GM18868 (cell line): ENCODE measurements at regions not wholly inside any gene's neighbourhood (a gene's known extent, or its start where the extent isn't known, plus 50 kb on each side); places are given as distances from the start of the nearest gene placed in this dataset.

ENCODE experiments used
- ATAC-seq: cut with Tn5 transposase; IDR thresholded peaks from one replicate; pipeline ENCODE4 v1.9.1; 2021; ENCODE audit warnings: mild to moderate bottlenecking, moderate library complexity; ENCODE audit not compliant: unreplicated experiment

DNA sequence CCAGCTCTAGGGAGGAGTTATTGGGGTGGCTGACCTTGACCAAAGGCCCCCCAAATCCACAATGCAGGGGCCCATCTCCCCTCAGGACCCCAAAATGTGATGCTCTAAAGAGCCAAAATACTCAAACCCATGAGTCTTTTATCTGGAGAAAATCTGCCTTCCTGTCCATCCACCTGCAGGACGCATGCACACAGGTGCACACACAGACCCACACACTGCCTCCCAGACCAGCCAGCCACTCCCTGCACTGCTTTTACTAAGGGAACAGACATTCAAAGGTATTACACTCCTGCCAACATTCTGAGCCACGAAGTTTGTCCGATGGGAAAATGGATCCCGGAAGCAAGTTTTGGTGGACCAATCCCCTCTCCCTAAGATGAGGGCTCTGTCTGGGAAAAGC lies 76.1 kb upstream of the CDH5 start:
- ATAC-seq: no peak

DNA sequence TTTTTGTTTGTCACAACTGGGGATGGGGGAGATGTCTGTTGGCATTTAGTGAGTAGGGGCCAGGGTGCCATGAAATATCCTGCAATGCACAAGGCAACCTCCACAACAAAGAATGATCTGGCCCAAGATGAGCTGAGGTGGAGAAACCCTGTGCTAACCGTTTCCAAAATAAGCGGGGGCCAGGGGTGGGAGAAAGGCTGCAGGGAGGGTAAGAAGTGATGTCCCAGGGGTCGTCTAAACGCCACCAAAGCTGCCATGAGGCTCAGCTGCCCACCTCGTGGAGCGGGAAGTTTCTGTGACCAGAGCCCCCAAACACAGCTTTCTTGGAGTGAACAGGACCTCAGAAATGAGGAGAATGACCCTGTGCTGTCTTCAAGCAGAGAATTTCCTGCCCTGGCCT lies 76.5 kb upstream of the CDH5 start:
- no peak for ATAC-seq

DNA sequence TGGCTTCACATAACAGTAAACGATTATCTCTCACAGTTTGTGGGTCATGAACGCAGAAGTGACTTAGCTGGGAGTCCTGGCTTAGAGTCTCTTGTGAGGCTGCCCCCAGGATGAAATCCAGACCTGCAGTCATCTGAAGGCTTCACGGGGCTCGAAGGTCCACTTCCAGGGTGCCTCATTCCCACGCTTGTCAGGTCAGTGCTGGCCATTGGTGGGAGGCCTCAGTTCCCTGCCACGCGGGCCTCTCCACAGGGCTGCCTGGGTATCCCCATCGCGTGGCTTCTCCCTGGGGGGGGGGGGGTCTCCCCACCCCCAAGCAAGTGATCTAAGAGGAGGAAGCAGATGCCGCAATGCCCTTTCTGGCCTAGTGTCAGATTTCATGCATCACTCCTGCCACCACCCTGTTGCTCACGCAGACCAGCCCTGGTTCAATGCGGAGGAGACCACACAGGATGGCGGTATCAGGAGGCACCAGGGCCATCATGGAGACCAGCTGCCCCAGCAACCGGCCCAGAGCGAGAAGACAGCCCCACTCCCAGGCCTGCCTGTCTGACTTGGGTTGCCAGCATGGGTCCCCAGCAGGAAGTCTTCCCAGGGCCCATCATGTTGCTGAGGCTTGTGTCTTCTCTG lies 77.3 kb upstream of the CDH5 start:
- ATAC-seq: no peak

DNA sequence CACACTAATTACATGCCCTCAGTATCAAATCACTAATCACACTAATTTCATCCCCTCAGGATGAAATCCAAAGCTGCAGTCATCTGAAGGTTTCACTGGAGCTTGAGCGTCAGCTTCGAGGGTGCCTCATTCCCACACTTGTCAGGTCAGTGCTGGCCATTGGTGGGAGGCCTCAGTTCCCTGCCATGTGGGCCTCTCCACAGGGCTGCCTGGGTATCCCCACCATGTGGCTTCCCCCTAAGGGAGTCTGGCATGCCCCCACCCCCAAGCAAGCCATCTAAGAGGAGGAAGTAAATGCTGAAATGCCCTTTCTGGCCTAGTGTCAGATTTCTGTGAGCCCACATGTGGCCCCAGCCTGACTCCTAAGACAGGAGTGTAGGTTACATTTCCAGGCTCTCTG lies 78.6 kb upstream of the CDH5 start:
- ATAC-seq: no peak

DNA sequence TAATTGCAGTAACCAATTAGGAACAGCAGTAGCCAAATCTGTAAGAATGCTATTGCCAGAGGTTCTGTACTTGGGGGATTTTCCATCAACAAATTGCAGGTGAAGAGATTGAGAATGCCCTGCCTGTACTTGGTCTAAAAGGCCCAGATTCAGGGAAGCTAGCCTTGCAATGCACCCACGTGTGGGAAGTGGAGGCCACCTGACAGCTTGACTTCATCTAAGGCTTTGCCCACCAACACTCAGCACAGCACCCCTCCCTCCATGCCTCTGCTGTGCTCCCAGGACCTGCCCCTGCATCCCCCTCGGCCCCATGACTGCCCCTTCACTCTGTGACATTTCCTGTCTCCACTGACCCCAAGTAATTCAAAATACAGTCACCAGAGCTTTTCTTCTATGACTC lies 79.1 kb upstream of the CDH5 start:
- ATAC-seq: no peak

DNA sequence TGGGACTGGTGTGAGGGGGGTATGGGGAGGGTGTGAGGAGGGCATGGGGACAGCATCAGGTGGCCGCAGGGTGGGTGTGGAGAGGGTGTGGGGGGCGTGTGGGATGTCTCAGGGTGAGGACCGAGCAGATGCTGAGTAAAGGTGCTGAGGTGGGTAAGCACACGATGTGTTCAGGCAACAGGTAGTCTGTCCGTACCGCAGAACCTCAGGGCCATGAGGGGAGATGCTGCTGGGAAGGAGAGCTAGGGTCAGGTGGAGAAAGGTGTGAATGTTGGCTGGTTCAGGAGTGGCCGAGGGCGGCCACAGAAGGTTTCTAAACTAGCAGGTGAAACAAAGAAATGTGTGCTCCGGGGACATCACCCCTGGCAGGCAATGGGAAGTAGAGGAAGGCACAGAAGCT lies 80.0 kb upstream of the CDH5 start:
- no peak for ATAC-seq

DNA sequence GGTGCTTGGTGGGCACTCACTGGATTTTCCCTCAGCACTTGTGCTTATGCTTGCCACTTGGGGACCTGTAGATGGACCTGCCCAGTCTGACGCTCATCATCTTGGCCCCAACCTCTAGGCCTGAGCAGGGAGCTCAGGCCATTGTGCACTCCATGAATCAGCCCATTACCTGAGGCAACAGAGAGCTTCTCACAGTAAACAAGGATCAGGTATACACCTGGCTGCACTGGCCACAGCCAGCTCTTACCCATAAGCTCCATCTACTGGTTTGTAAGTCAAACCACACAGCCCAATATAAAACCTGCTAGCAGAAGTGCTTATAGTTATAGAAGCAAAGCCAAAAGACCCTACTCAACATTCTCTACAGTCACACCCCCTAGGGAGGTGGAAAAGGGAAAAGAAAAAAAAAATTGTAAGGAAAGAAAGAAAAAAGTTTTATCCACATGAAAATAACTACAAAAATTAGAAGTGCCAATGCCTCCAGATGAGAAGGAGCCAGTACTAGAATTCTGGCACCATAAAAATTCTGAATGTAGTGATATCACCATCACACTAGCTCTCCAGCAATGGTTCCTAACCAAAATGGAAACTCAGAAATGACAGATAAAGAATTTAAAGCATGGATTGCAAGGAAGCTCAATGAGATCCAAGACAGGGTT lies 87.8 kb upstream of the CDH5 start:
- ATAC-seq: no peak

DNA sequence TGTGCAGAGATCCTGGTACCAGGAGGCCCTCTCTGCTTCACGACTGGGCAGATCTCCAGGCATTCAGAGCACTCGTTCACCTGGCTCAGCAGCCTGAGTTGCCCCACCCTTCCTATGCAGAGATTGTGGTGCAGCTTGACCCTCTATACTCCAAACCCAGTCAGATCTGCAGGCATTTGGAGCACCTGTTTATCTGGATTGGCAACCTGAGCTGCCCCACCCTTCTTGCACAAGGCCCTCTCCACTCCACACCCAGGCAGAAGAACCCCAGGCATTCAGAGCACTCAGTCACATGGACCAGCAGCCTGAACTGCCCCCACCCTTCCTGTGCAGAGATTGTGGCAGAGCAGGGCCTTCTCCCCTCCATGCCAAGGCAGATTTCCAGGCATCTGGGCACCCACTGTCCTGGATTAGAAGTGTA lies 88.4 kb upstream of the CDH5 start:
- no peak for ATAC-seq

DNA sequence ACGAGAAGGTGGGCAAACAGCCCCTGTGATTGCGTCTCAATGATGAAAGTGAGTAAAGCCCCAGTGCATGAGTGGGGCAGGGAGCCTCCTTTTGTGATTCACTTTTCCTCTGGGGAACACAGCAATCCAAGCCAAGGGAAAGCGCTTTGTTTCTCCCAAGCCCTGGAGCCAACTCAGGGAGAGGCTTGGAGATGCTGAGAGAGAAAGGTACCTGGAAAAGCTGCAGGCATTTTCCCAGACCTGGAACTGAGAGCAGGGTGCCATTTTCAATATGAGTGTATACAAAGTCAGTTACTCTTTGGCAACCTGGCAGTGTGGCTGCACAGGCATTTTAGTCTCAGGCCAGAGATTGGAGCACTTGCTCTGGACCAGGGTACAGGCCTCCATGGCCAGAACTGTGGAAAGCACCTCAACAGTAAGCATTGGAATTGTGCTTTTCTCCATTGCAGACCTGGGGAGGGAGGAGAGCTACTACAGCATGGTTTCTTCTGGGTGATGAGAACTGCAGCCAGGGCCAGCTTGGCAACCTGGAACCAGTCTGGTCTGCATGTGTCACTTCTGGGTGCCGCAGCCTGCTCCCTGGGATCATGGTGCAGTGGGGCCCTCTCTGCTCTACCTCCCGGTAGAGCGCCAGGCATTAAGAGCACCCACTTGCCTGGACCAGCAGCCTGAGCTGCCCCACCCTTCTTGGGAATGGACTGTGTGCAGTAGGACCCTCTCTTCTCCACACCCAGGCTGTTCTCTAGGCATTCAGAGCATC lies 89.0 kb upstream of the CDH5 start:
- no peak for ATAC-seq

DNA sequence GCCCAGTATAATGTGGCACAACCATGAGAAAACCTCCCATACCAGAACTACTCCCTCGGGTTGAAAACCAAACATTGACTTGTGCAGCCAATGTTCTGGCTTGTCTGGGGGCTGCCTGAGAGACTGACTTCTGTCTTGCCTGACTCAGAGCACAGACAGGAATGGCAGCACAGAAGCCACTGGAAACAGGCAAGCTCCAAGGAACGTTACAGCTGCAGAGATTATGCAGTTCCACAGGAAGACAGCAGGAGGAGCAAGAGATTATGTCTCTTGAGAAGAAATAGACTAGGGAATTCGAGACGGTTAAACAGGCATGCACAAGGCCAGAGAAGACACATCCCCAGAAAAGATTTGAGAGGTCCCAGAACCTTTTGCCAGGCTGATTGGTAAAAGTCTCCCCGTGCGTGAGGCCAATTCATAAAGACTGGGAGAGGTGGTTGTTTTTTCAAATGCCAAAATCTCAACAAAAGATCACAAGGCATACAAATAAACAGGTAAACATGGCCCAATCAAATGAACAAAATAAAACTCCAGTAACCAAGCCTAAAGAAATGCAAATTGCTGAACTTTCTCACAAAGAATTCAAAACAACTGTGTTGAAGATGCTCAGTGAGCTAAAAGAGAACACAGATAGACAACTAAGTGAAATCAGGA lies 90.6 kb upstream of the CDH5 start:
- ATAC-seq: no peak

DNA sequence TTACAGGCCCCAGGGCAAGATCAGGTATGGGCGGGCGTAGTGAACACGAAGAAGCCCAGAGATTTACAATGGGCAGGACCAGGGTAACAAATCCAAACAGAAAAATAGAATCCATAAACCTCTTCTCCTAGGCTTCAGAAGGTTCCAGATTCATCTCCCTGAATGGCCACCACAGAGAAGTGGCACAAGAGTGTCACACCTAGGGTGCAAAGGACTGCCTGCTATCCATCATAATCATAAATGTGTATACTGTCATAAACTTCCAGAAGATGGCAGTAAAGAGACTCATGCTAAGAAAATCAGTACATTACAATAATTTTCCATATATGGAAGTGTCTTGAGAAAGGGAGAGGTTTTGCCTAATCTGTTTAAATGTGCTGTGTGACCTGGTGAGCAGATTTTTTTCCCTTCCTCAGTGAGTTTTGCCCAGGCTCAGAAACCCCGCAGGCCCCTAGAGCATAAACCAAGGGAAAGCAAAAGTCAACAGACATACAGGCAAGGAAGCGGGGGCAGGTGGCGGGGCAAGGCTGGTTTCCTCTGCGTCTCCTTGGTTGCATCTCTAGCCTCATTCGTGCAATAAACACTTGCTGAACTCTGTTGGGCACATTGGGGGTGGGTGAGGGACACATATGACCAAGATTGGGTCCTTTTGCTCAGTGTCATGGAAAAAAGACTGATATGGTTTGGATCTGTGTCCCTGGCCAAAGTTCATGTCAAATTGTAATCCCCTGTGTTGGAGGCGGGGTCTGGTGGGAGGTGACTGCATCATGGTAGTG lies 92.0 kb upstream of the CDH5 start:
- peak; percentile 58 for ATAC-seq

DNA sequence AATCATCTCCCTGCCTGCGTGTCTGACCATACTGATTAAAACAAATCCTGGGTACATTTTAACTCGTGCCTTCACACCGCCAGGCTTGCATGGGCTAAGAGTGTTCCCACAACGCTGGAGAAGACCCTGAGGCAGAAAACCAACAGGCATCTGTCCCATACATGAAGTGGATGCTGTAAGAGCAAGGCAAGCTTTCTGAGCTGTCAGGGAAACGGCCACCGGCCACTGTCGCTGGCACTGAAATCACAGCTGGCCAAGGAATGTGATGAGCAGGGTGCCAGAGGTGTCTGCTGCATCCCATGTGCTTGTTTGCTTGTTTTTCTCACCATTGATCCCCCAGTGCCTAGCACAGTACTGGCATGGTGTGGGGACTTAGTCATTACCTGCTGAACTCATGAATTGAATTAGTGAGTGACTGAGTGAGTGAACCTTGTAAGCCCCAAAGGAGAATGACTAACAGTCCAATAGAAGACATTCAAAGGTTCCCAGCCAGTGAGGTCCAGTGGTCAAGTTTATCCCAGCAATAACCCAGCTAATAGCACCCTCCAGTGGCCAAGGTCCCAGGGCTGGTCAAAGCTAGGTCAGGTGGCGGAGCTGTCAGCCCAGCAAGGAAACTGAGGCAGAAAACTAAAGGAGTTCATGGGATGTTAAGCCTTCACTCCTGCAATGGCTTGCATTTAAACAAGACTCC lies 92.7 kb upstream of the CDH5 start:
- no peak for ATAC-seq

DNA sequence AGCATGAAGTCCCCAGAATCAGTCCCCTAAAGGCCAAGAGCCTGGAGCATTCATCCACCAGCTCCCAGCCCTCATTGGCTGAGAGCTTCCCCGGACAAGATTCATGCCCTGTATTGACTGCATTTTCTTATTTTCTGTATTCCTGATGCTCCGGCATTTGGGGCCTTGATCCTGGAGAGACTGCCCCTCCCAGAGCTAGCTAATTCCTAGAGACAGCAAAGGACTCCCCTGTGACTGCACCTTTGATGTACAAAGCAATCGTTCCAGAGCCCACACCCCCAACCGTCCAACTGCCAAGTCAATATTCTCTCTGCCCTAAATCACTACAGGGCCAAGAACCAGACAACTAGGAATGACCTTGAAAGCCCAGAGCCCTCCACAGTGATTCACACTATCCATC lies 93.4 kb upstream of the CDH5 start:
- ATAC-seq: no peak

DNA sequence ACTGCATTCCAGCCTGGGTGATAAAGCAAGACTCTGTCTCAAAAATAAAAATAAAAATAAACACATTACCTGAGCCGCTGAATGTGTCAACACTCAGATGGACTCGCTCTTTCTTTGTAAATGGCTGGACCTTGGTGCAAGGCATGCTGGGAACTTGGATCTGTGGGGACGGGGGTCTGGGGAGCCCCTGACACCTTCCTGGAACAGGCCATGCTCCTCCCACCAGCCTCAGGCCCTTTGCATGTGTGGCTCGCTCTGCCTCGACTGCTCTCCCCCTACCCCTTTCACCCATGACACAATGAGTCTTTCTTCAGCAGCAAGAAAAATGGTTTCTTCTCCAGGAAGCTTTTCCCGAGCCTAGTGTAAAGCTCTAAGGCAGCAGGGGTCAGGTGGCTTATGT lies 94.0 kb upstream of the CDH5 start:
- no peak for ATAC-seq

DNA sequence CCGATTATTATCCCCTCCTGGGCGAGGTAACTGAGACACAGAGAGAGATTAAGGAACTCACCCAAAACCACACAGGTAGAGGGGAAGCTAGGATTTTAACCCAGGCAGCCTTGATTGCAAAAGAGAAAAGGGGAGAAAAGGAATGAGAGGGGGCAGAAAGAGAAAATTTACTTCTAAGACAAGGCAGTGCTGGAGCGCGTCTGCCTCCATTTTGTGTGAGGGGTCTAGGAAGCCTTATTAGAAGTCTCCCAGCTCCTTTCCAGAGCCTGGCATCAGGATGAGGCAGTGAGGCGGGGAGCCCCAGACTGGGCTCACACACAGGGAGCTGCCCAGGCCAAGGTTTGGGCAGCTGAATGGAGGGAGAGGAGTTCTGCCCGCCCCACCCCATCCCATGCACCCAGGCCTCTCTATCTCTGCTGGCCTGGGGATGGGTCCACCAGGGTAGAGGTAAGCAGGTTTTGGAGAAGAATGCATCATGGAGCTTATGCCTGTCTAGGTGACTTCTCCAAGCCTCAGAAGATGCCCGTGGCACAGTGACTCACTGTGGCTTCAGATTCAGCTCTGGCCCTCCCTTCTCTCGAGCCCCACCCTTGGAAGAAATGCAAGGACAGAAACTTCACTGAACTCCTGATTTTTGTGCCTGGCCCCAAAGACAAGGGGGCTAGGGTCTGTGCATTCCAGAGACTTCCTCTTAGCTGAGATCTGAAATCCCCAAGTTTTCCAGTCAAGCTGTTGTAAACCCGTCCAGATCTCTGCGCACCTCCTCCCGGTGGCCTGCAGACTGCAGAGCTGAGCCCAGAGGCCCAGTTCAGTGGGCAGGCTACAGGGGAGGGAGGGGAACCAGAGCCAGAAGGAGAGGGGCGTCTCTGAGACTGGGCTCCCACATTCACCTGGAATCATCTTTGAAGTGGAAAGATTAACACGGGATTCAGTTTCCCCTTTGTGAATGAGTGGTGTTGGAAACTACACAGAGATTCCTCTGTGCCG lies 95.1 kb upstream of the CDH5 start:
- ATAC-seq: no peak

DNA sequence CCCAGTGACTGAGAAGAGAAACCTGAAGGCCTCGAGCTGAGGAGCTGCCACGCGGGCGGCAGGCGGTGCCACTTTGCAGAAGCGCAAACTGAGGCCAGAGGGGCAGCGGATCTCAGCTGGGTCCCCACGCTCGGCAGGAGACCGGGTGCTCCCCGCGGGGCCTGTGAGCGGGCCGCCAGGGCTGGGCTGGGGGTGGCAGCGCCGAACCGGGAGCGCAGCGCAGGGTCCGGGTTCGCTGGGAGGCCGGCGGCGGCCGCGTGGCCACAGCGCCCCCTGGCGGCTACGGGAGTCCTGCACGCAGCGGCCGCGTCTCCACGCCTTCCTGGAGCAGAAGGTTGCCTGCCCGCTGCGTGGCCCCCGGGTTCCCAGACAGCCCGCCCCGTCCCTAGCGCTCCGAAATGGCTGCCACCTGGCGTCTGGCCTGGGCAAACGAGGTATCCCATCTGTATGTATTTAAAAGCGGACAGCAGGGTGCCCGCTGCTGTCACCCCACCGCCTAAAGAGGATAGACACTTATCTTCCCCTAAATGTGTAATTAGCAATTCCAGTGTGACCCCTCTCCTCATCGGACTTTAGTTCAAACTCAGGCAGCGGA lies 96.1 kb upstream of the CDH5 start:
- peak; percentile 62 for ATAC-seq

DNA sequence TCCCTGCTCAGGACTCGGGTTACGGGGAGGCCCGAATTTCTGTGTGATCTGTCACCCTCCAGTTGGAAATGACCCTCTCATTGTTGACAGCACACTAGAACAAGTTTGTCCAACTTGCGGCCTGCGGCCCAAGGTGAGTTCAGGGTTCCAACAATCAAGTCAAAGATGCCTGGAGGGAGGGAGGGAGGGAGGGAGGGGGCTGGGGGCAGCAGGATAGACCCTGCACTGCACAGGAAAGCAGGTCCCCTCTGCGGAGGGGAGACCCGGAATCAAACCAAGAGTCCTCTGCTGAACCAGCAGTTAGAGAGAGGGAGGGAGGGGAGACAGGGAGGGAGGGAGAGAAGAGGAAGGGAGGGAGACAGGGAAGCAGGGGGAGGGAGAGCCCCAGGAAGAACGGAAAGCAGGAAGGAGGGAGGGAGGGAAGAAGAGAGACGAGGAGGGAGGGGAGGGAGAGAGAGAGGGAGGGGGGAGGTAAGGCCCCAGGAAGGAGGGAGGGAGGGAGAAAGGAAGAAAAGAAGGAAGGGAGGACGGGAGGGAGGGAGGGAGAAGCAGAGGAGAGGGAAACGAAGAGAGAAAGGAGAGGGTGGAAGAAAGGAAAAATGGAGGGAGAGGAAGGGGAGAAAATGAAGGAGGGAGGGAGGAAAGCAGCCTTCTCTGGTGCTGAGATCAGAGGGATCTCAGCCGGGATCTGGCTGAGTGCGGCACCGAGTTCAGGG lies 96.7 kb upstream of the CDH5 start:
- ATAC-seq: no peak

DNA sequence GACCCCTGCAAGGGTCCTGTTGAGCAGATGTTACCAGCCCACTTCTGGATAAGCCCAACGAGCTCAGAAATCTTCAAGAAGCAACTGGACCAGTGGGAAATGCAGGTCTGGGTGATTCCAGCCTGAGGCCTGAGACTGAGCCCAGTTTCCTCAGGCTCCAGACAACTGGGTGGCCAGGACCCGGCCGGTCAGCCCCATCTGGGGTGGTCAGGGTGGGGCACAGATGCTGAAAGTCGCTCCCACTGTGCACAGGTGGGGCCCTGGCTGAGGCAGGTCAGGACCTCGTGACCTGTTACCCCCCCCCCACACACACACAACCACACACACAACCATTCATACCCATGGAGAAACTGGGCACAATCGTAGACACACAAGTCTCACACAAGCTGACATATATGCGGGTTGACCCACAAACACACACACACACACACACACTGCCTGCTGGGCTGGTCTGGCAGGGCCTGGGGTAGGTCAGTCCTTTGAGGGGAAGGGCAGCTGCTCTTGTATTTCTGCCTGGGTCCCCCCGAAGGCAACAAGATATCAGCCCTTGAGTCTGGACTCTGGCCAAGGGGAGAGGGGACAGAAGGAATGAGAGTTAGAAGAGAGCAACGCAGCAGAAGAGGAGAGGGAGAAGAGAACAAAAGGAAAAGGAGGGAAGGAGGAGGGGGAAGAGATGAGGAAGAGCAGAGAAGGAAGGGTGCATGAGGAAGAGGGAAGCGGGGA lies 99.0 kb upstream of the CDH5 start:
- no peak for ATAC-seq
